Neural cell (in vitro differentiated cells): ENCODE measurements at regions not wholly inside any gene's neighbourhood (a gene's known extent, or its start where the extent isn't known, plus 50 kb on each side); places are given as distances from the start of the nearest gene placed in this dataset.

ENCODE experiments used
- H2AFZ ChIP-seq: fragments of 200-600, 300-800 bp; sonication (generic), shearing (Covaris generic); 2 replicates; pipeline ENCODE4 v1.6.0; 2014; ENCODE audit warnings: low read depth, mild to moderate bottlenecking, antibody characterized with exemption, low read length, moderate library complexity
- H3F3A ChIP-seq: fragments of 200-600 bp; shearing (Covaris generic); 2 replicates; pipeline ENCODE4 v1.6.1; 2016; ENCODE audit warnings: mild to moderate bottlenecking, moderate library complexity, mixed read lengths, antibody characterized with exemption, low read length; ENCODE audit not compliant: insufficient read depth, poor library complexity, severe bottlenecking
- H3K27ac ChIP-seq: fragments of 200-600, 300-800 bp; sonication (generic), shearing (Covaris generic); 2 replicates; pipeline ENCODE4 v1.5.1; 2014; ENCODE audit warnings: mild to moderate bottlenecking, low read length, moderate library complexity
- H3K27me3 ChIP-seq: fragments of 300-800, 200-600 bp; sonication (generic), shearing (Covaris generic); 2 replicates; pipeline ENCODE4 v1.6.0; 2014; ENCODE audit warnings: mild to moderate bottlenecking, low read depth, low read length, moderate library complexity; ENCODE audit not compliant: insufficient read depth
- H3K36me3 ChIP-seq: fragments of 300-800, 200-600 bp; sonication (generic), shearing (Covaris generic); 2 replicates; pipeline ENCODE4 v1.5.1; 2014; ENCODE audit warnings: mild to moderate bottlenecking, antibody characterized with exemption, low read length, moderate library complexity; ENCODE audit not compliant: insufficient read depth
- H3K4me2 ChIP-seq: fragments of 300-800, 200-600 bp; sonication (generic), shearing (Covaris generic); 2 replicates; pipeline ENCODE4 v1.6.0; 2014; ENCODE audit warnings: mild to moderate bottlenecking, low read length
- H3K4me3 ChIP-seq: fragments of 300-800, 200-600 bp; sonication (generic), shearing (Covaris generic); 2 replicates; pipeline ENCODE4 v1.5.1; 2014; ENCODE audit warnings: mild to moderate bottlenecking, low read length, moderate library complexity
- H3K79me2 ChIP-seq: fragments of 200-600 bp; shearing (Covaris generic); replicated peaks from 2 replicates; pipeline ENCODE4 v1.6.0; 2014; ENCODE audit warnings: mild to moderate bottlenecking, low read length, moderate library complexity; ENCODE audit not compliant: insufficient read depth
- H3K9ac ChIP-seq: fragments of 300-800, 200-600 bp; sonication (generic), shearing (Covaris generic); 2 replicates; pipeline ENCODE4 v1.6.1; 2016; ENCODE audit warnings: mild to moderate bottlenecking, low read length, mixed read lengths
- H3K9me2 ChIP-seq: fragments of 200-600 bp; shearing (Covaris generic); 2 replicates; pipeline ENCODE4 v1.6.1; 2016; ENCODE audit warnings: mild to moderate bottlenecking, low read length, mixed read lengths; ENCODE audit not compliant: insufficient read depth
- H3K9me3 ChIP-seq: fragments of 200-600, 300-800 bp; sonication (generic), shearing (Covaris generic); 2 replicates; pipeline ENCODE4 v1.6.1; 2016; ENCODE audit warnings: mild to moderate bottlenecking, mixed run types, low read length, moderate library complexity, mixed read lengths
- H4K20me1 ChIP-seq: fragments of 200-600 bp; shearing (Covaris generic); 2 replicates; pipeline ENCODE4 v1.6.1; 2016; ENCODE audit warnings: mild to moderate bottlenecking, mixed run types; ENCODE audit not compliant: insufficient read depth
- EP300 ChIP-seq: fragments of 450-650 bp; conservative IDR thresholded peaks from 2 replicates; pipeline ENCODE4 v1.6.1; 2014; ENCODE audit warnings: antibody characterized with exemption, mild to moderate bottlenecking, moderate library complexity; ENCODE audit not compliant: poor library complexity, severe bottlenecking
- EZH2 ChIP-seq: fragments of 200-600, 300-800 bp; shearing (Covaris generic), sonication (generic); IDR thresholded peaks from 2 replicates; pipeline ENCODE4 v1.6.1; 2014; ENCODE audit warnings: antibody characterized with exemption, low read length, borderline replicate concordance, mild to moderate bottlenecking; ENCODE audit not compliant: insufficient read depth, poor library complexity, severe bottlenecking
- MXI1 ChIP-seq: fragments of 450-650 bp; conservative IDR thresholded peaks from 2 replicates; pipeline ENCODE4 v1.6.1; 2014; ENCODE audit warnings: antibody characterized with exemption, mild to moderate bottlenecking; ENCODE audit not compliant: poor library complexity, severe bottlenecking
- POLR2AphosphoS5 ChIP-seq: IDR thresholded peaks from 2 replicates; pipeline ENCODE4 v1.6.1; 2012
- RAD21 ChIP-seq: fragments of 450-650 bp; conservative IDR thresholded peaks from 2 replicates; pipeline ENCODE4 v1.6.1; 2014; ENCODE audit warnings: antibody characterized with exemption, mild to moderate bottlenecking, moderate library complexity
- REST ChIP-seq: IDR thresholded peaks from 2 replicates; pipeline ENCODE4 v1.6.1; 2012; ENCODE audit warnings: borderline replicate concordance
- SMC3 ChIP-seq: fragments of 450-650 bp; conservative IDR thresholded peaks from 2 replicates; pipeline ENCODE4 v1.6.1; 2014; ENCODE audit warnings: antibody characterized with exemption, mild to moderate bottlenecking, moderate library complexity; ENCODE audit not compliant: poor library complexity
- TAF1 ChIP-seq: IDR thresholded peaks from 2 replicates; pipeline ENCODE4 v1.6.1; 2012; ENCODE audit warnings: low read depth
- TF ChIP-seq, protein P1 (sequence below): fragments of 450-650 bp; IDR thresholded peaks from 2 replicates; pipeline ENCODE4 v1.5.1; 2014; ENCODE audit warnings: antibody characterized with exemption, mild to moderate bottlenecking, moderate library complexity; ENCODE audit not compliant: poor library complexity, severe bottlenecking

GRCh38 chr3:68666429-68667136, 265.8 kb downstream of the TAFA4 start:
- Histone ChIP-seq H3K4me2 (peak overlapping the region; percentile 31), H3K4me3 (no peak overlapping the region), H2AFZ (no peak overlapping the region), H4K20me1 (no peaks in the 10 kb centered on the region), H3K79me2 (no peaks in the 10 kb centered on the region), H3F3A (peaks cover 4% of the 10 kb centered on the region), H3K27me3 (peaks cover 5% of the 10 kb centered on the region), H3K9me2 (no peaks in the 10 kb centered on the region), H3K9ac (no peak overlapping the region), H3K36me3 (no peaks in the 10 kb centered on the region), H3K27ac (no peak overlapping the region), H3K9me3 (no peaks in the 10 kb centered on the region)
- TF ChIP-seq POLR2AphosphoS5 = peak; percentile 97
- TF ChIP-seq REST = peak; percentile 14
- peak; percentile 96 for TF ChIP-seq EP300
- TF ChIP-seq RAD21 = no peak

- Histone ChIP-seq H3F3A (peaks cover 4% of the 10 kb centered on the region), H3K9ac (no peak overlapping the region), H3K4me2 (no peak overlapping the region), H2AFZ (no peak overlapping the region), H4K20me1 (no peaks in the 10 kb centered on the region), H3K9me2 (no peaks in the 10 kb centered on the region), H3K9me3 (no peaks in the 10 kb centered on the region), H3K27ac (no peak overlapping the region), H3K79me2 (no peaks in the 10 kb centered on the region), H3K36me3 (no peaks in the 10 kb centered on the region), H3K4me3 (no peak overlapping the region), H3K27me3 (no peaks in the 10 kb centered on the region)
- no peak for TF ChIP-seq POLR2AphosphoS5
- TF ChIP-seq RAD21 = no peak
- TF ChIP-seq EP300 = no peak
- TF ChIP-seq TAF1 = no peak
- TF ChIP-seq, protein P1, sequence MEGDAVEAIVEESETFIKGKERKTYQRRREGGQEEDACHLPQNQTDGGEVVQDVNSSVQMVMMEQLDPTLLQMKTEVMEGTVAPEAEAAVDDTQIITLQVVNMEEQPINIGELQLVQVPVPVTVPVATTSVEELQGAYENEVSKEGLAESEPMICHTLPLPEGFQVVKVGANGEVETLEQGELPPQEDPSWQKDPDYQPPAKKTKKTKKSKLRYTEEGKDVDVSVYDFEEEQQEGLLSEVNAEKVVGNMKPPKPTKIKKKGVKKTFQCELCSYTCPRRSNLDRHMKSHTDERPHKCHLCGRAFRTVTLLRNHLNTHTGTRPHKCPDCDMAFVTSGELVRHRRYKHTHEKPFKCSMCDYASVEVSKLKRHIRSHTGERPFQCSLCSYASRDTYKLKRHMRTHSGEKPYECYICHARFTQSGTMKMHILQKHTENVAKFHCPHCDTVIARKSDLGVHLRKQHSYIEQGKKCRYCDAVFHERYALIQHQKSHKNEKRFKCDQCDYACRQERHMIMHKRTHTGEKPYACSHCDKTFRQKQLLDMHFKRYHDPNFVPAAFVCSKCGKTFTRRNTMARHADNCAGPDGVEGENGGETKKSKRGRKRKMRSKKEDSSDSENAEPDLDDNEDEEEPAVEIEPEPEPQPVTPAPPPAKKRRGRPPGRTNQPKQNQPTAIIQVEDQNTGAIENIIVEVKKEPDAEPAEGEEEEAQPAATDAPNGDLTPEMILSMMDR = no peak
- TF ChIP-seq MXI1 = no peak
- no peak for TF ChIP-seq EZH2
- no peak for TF ChIP-seq REST
- TF ChIP-seq SMC3 = no peak
Observed at GRCh38 chr3:68664276-68664675, 268.1 kb downstream of the TAFA4 start.
